HG03432 (cell line): ENCODE measurements at regions not wholly inside any gene's neighbourhood (a gene's known extent, or its start where the extent isn't known, plus 50 kb on each side); places are given as distances from the start of the nearest gene placed in this dataset.

ENCODE experiments used
- ATAC-seq: cut with Tn5 transposase; IDR thresholded peaks from one replicate; pipeline ENCODE4 v1.9.1; 2021; ENCODE audit warnings: mild to moderate bottlenecking, moderate library complexity; ENCODE audit not compliant: unreplicated experiment

DNA sequence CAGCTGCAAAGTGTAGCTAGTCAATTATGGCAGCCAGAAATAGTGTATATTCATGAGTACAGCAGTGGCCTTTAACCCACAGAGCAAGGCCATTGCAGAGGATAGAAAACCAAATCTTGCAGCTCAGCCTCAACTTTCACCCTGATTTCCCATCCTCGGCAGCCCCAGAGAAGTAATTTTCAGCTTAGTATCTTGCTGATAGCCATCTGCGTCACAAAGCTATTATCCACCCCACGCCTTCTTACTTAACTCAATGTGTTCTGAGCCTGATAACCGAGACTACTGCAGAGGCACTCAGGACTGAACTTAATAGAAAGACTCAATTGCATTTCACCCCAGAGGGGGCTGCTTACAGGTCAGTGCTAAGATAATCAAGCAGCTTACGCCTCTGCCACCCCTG, 174.5 kb upstream of the MAOA start:
- no peak for ATAC-seq

DNA sequence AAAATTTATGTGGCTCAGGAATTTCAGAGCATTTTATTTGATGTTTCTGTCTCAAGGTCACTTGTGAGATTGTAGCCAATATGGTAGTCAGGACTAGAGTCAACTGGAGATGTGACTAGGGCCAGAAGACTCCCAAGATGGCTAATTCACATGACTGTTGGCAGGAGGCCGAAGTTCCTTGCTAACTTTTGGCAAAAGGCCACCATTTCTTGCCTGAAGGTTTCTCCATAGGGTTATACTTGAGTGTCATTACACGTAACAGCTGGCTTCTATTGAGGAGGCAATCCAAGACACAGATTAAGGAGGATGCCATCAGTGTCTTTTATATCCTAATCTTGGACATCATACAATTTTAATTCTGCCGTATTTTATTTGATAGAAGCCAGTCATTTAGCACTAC, 162.3 kb upstream of the MAOA start:
- no peak for ATAC-seq

DNA sequence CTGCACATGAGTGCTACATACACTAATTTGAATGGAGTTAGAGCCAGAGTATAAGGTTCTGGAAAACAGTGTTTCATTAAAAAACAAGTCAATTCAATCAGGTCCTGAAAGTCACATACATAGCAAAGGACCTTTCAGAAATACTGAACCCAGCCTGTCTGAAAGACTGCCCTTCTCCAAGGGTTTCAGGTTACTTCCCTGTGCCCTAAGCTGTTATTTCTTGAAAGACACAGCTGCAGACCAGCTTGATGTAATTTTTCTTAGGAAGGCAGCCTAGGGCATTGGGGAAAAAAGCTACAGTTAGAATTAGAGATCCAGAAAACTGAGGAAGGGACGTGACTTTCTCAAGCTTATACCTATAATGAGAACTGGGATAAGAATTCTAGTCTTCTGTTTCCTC, 155.9 kb upstream of the MAOA start:
- no peak for ATAC-seq

DNA sequence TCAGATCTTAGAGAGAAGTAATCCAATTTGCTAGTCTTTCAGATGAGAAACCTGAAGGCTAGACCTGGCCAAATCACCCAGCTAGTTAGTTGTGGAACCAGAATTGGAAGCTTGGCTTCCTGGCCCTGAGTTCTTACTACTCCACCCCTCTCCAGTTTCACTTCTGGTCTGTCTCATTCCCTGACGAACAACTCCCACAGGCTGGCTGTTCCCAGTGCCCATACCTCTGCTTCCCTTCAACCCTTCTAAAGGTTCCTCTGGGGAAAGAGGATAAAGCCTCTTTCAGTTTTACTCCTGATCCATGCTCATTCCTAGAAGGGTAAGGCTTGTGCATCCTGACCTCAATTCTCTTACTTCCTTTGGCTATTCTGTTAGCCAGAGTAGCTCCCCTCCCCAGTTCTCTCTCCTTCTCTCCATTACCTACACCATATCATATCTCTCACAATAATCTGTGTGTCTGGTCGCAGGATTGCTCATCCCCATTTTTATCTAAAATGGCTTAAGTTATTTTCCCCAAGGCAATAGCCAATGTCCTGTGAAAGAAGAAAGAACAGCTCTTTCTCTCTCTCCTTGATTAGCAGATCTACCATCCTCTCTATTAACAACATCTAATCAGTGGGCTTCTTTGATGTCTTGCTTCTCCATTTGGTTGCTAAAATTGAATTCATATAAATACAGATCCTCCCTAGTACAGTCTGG, 155.0 kb upstream of the MAOA start:
- no peak for ATAC-seq

DNA sequence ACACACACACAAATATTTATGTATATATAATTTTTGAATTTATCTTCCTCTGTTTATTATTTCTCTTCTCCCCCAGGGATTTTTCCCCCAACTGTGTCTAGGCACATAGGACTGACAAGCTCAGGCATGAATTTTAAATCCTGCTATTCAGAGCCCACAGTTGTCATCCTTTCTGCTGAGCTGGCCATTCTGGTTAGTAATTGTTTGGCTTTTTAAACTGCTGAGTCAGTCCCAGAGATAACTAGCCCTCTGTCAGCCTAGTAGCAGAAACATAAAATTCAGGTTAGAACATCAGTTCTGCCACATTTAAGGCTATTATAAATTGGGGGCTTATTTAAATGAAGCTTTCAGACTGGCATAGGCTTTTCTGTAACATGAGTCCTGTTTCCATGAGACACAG, 151.7 kb upstream of the MAOA start:
- no peak for ATAC-seq

DNA sequence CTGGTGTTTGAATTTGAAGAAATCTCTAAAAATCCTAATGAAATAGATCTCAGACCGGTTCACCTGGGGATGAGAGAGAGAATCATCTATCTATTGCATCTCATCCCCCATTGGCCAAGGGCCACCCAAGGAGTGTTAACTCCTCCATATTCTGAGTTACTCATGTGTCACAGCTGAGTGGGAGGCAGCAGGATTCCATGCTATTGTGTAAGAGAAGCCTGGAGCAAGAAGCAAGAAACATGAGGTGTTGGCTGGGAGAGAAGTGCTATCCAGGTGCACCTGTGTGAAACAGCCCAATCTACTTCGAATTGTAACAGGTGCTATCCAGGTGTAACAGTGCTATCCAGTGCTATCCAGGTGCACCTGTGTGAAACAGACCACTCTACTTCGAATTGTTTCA, 150.3 kb upstream of the MAOA start:
- no peak for ATAC-seq

DNA sequence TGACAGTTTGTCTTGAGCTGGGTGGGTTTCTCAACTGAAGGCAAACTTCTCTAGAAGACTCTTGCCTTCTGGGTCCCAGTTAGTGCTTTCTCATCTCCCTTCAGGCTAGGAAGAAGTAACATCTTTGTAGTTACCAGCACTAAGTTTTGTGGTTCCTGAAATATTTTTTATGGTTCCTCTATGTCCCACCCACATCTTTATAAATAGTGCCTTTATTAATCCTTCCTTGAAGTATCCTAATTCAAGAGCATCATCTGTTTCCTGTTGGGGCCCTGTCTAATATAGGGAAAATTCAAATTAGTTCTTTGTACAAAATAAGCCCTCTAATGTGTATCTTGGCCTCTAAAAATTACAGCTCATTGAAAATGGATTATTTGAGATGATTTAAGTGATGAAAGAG, 147.4 kb upstream of the MAOA start:
- no peak for ATAC-seq

DNA sequence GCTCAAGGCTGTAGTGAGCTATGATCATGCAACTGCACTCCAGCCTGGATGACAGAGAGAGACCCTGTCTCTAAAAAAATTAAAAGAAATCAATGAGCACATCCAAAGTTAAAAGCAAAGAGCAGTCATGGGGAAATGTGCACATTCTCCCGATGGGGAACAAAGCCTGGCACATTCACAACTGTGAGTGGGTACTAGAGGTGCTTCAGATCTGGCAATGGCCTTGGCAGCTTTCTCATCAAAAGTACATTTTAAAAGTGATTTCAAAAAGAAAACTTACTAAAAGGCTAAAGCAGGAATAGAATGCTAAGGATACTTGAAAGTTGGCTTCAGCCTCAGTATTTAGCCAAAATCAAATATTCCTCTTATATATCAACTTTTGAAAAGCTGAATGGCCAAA, 145.9 kb upstream of the MAOA start:
- ATAC-seq = no peak

DNA sequence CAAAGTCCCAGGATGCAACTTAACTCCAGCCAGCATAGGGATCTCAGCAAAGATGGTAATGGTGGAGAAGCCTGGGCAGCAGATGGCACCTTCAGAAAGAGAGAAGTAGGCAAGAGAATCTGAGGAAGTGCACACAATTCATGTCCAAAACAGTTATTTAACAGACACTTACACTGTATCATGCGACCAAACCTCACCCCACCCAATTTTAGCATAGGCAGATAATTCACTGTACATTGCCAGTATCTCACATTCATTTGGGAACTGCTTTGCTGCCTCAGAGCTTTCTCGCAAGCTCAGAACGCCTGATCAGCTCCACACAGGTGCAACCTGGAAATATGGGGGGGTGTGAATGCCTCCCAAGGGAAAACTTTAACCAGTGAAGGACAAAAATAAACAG, 143.0 kb upstream of the MAOA start:
- no peak for ATAC-seq

DNA sequence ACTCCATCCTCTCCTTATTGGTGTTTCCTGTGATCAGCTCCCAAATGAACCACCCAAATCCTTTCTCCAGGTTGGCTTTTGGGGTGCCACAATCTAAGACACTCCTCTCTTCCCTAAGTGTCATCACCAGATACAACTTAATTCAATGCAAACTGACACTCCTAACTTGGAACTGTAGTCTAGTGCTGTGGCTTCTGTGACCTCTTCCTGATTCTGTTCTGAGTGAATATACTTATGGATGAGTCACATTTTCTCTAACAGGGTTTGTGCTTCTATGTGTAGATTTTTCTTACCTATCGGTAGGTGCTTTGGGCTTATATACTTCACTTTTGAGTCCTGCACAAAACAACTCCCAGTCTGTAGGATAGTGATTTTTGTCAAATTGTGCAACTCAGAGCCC, 141.3 kb upstream of the MAOA start:
- ATAC-seq = no peak

DNA sequence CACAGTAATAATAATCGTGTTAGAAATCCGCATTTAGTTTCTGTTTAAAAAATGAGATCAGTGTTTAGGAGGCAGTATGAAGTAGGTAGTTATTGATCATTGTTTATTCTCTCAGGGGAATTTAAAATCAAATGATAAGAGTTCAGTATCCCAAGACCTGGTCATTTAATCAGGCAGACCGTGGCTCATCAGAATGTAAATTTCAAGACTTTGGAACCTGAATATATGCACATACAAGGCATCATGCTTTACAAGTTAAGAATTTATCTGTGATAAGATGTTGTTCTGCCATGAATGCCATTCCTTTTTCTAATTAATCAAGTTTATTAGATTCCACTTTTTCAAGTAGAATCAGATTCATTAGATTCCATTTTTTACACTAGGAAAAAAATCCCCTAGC, 133.5 kb upstream of the MAOA start:
- no peak for ATAC-seq

DNA sequence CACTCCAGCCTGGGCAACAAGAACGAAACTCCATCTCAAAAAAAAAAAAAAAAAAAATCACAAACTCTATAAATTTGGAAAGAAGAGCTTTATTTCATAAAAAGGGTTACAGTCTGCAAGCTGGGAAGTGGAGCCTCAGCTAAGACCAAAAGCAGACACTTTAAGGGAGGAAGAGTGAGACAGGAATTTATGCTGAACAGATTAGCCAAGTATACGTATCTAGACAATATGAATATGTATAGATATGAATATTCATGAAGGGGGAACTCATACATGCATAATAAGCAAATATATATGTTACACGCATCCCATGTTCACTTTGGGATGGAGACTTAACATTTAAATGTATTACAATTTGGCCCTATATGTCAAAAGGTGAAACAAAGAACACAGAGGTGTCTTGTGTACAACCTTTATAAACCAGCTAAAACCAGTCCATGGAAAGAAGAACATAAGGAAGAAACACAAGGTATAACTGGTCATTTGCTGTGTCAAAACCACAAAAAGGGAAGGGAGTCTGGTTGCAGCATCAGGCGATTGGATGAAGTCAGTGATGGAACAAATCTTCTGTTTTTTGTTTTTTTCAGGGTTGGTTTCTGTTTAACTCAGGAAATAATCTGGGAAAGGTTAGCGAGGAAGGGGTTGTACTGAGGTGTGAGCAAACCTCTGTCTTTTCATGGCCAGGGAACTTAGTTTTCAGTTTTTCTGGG, 130.0 kb upstream of the MAOA start:
- ATAC-seq = no peak

DNA sequence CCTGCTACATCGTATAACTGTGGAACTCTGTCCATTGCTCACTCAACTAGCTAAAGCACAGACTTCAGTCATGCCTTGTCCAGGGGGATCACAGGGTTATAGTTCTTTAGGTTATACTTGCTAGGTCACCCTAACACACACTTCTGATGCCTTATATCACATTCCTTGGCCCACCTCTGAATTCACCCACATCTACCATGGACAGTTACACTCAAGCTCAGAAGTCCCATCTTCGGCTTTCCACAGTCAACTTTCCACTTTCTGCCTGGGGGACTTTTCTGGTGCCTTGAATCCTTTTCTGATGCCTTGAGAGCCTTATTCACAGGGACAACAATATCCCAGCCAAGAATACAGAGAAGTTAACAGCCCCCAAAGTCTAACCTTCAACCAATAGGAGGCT, 129.2 kb upstream of the MAOA start:
- ATAC-seq = no peak

DNA sequence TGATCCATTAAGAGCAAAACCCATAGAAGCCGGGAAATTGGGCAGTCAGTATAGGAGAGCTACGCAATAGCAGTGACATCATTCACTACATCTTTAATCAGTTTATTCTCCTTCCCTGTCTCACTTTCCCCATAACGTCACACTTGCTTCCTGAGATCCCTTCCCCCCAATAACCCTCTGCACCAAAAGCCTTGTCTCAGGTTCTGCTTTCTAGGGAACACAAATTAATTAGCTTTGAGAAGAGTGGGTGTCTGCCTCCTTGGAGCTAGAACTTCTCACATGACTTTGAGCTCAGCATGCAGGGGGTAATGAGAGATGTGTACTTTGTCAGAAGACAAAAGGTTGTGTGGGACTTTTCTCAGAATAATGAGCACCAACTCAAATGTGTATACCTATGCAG, 128.3 kb upstream of the MAOA start:
- ATAC-seq = no peak

DNA sequence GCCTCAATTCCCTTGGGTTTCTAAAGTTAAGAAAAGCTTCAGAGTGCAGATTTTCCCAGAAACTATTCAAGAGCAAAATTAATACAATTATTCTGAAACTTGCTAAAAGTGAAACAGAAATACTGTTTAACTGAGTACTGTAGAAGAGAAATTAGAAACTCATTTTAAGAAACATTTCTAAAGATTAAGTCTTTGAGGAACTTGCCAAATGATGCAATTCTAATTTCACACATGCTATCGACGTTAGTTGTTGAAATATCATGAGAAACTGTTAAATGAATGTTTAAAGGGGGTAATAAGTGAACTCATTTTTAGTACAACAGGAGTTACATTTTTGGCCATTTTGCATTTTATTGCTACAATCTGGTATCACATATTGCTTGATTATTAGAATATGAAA, 125.3 kb upstream of the MAOA start:
- no peak for ATAC-seq

DNA sequence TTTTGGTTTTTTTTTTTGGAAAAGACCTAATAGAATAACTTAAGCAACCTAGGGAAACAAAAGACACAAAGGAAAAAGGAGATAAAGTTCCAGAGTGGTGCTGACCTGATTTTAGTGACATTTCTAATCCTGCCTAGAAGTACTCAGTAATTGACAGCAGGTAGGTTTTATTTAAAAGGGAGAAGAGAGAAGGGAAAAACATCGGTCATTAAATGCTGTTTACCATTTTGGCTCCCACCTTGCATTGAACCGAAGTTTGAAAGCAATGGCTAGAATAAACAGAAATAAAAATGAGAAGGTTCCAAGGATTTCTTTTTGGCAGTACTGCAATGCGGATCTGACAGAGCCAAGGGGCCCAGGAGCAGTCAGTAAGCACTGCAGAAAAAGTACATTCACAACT, 115.8 kb upstream of the MAOA start:
- no peak for ATAC-seq

DNA sequence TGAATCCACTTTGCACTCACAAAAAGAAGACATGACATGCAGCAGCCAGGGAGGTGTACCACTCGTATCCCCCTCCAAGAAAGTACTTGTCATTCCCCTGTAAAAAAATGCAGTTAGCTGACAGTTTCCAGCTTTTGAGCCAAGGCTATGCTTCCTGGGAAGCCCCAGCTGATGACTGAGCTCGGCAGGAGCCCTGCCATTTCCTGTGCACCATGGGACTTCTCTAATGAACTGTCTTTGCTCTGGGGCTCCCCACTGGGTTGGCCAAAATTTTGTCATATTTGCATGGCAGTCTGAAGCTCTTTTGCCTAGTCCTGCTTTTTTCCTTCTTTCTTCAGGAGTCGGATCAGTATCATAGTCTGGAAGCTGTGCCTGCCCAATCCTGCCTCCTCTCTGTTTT, 104.5 kb upstream of the MAOA start:
- no peak for ATAC-seq

DNA sequence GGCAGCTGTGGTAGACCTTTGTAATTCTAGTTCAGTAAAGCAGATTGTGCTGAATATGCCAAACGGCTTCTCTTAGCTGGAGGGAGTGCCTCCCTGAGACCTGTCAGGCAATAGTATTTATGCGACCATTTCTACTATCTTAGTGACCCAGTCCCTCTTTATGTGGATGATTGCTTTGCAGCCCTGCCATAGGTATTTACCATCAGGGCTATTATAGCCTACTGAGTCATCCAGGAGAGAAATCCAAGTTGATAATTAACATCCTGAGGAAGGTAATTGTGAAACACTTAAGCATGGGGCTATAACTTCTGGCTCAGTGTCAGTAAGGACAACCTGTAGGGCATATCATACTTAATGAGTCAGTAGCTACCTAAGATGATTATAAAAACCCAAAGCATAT, 103.9 kb upstream of the MAOA start:
- ATAC-seq = no peak

DNA sequence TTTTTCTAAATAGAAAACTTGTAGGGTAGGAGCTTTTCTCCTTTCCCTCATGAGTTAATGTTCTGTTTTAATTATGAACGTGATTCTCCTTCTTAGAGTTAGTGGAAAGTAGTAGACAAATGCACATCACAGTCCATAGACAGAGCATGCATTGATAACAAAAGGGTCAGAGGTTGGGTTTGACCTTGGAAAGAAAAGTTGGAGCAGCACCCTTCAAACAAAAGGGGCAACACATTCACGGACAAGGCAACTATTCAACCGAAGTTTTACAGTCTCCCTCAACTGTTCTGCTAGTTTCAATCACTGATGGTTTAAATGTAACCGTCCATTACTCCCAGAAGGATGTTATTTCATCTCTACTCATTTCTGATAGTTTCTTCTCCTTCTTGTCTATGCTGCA, 103.4 kb upstream of the MAOA start:
- no peak for ATAC-seq

DNA sequence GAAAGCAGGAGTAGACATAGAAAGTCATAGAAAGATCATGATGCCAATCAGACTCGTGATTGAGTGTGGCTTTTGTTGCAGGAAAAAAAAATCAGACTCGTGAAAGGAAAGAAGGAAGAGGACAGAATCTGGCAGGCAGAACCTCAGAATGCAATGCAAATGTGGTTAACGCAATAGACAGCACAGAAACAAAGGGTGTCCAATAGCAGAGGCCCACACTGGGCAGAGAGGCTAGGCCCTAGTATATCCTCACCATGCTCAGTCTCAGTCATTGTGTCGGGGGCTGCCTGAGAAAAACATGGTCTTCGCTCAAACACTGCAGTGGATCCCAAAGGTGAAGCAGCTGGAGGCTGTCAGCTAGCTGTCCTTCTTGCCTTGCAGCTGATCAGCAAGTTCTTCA, 102.8 kb upstream of the MAOA start:
- no peak for ATAC-seq

DNA sequence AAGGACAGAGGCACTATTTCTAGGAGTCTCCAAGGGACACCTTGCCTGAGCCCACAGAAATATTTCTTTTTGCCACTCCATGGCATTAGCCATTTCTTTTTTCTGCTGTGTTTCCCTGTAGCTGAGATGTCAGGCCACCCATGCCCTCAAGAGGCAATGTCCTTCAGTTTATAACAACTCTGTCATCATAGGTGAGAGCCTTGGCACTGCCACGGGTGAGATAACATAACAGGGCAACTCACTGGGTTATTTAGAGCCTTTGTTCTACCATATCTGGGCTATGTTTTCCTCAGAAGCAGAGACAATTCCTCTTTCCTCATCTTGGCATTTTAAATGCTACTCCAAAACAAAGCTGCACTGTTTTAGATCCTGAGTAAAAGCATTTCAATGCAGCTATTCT, 99.9 kb upstream of the MAOA start:
- ATAC-seq = no peak

DNA sequence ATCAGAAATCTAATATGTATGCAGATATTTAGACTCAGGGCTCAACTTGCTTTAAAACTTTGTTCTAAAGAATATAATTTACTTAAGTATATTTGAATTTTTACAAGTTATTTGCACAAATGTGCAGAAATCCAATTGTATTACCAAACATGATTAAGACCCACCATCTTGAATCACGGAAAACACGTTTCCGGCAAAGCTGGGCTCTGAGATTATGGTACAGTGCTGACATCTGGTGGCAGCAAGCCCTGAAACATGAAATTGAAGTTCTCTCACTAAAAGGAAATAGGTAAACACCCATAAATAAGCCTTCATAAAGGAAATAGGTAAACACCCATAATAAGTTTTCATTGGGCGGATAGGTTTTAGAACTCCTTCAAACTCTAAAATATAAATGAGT, 98.3 kb upstream of the MAOA start:
- no peak for ATAC-seq

DNA sequence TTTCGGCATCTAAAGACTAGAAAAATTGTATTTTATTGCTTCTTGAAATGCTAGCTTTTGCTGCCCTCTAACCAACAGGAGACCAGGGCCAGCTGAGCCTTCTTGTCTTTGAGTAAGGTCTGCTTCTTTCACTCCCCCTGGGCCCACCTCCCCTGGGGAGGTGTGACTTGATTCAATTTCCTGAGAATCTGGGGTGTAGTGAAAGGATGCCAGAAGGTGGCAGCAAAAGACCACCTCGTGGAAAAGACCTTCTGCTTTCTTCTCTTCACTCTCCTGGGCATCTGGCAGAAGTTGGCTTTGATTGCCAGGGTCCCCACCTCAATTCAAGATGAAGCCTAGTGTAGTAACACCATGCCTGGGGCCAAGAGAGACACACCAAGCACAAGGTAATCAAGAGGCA, 96.5 kb upstream of the MAOA start:
- ATAC-seq = no peak
